Erythroblast (primary cell): ENCODE measurements at regions not wholly inside any gene's neighbourhood (a gene's known extent, or its start where the extent isn't known, plus 50 kb on each side); places are given as distances from the start of the nearest gene placed in this dataset.
"Not testable (repeated sequence)": the region's sequence is repeated elsewhere in the genome, so short reads cannot be mapped to it uniquely, and the experiment has no call there.

ENCODE experiments used
- DNase-seq, 2 experiments: peaks; one replicate each; lab custom pipeline; 2025; lab: John Stamatoyannopoulos, UW
- GATA1 ChIP-seq: IDR thresholded peaks from 2 replicates; pipeline ENCODE4 v1.6.1; 2011; ENCODE audit warnings: low read depth, mild to moderate bottlenecking, control low read depth, low read length, moderate library complexity
- POLR2A ChIP-seq: IDR thresholded peaks from 2 replicates; pipeline ENCODE4 v1.6.1; 2011; ENCODE audit warnings: mild to moderate bottlenecking, low read length

DNA sequence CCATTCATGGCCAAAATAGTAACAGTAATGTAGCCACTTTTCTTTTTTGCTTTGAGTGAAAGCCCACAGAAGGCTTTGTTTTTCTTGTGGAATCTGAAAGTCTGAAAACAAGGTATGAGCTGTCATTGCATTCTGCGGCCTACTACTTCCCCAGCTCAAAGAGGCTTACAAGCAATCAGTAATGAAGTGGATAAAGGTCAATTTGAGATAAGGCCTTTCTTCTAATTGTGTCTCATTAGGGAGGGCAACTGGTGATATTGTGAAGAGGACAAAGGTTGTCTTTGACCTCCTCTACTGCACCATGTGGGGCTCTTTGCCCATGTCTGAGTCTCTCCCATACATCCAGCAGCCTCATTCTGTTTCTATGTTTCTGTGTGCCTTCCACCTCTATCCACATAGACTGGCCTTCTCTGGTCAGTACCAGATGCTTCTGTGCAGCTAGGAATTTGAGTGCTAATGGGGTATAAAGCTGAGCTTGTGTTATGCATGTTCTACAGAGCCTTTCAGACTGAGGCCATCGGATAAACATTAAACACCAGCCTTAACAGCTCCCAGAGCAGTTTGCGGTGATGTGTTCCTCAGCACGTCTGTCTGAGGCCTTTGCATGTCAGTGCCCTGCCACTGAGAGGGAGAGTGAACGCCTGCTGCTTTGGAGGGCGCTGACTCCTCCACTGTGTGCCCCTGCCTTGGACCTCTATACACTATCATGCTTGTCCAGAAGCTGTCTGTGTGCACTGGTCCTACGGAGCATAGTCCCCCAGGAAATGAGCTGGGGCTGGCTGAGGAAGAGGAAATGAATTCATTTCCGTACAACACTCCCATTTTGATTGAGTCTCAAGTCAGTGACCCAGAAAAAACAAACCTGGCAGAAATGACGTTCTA is 80.2 kb downstream of the SH2D1A start:
- TF ChIP-seq POLR2A = no peak
- no peak for TF ChIP-seq GATA1
- no peak for DNase-seq

- TF ChIP-seq POLR2A (no peak), GATA1 (no peak)
- no peak for DNase-seq
Observed at GRCh38 chrX:124433186-124433585, 86.8 kb downstream of the SH2D1A start.

- no peak for DNase-seq
- TF ChIP-seq POLR2A (no peak), GATA1 (no peak)
Observed at GRCh38 chrX:124435616-124436015, 89.3 kb downstream of the SH2D1A start.

GRCh38 chrX:124440695-124441094 is 94.3 kb downstream of the SH2D1A start:
- TF ChIP-seq POLR2A (no peak), GATA1 (no peak)
- no peak for DNase-seq

DNA sequence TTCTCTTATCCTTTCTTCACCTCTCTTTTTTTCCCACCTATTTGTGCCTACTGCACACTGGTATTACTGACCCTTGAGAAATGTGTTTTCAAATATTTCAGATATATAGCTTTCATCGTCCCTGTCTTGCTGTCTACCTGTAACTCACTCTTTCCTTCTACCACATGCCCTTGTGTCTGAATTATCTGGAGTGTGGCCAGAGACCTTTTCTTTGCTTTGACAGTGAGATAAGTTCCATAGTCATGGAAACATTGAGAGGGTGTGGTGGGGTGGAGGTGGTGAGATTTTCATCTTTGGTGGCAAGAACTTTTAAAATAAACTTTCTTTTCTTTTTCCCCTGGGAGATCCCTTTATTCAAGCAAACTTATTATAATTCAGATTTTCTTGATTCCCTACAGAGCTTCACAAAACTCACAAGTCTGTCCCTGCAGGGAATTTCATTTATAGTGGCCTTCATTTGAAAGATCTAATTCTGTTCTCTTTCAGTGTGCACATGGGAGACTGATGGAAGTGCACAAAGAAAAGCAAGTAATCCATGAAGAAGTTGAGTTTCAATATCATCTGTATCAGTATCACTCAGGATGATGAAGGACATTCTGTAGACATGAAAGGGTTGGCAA is 95.7 kb downstream of the SH2D1A start:
- TF ChIP-seq GATA1 = no peak
- no peak for TF ChIP-seq POLR2A
- peak in 1 of 2 experiments; percentile 32 for DNase-seq

GRCh38 chrX:124455966-124456365 is 109.6 kb downstream of the SH2D1A start:
- DNase-seq = no peak
- no peak for TF ChIP-seq POLR2A
- TF ChIP-seq GATA1 = no peak

DNA sequence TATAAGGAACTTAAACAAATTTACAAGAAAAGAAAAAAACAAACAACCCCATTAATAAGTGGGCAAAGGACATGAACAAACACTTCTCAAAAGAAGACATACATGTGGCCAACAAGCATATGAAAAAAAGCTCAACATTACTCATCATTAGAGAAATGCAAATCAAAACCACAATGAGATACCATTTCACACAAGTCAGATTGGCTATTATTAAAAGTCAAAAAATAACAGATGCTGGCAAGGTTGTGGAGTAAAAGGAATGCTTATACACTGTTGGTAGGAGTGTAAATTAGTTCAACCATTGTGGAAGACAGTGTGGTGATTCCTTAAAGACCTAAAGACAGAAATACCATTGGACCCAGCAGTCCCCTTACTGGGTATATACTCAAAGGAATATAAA is 113.5 kb downstream of the SH2D1A start:
- not testable (repeated sequence) for DNase-seq

DNA sequence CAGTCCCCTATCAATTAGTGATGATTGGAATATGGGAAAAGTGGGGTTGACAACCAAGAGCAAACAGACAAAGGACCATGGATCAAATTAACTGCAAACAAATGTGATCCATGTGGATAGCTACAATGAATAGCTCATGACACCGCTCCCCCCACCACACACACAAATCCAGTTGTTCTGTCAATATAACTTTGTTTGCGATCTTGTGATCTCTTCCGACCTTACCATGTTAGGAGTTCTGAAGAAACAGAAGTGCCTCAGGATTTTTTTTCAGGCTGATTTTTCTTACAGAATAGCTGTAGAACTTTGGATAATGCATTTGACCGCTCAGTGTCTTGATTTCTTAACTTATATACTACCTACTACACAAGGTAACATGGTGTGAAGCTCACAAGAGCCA is 116.6 kb downstream of the SH2D1A start:
- no peak for DNase-seq
- no peak for TF ChIP-seq POLR2A
- no peak for TF ChIP-seq GATA1

DNA sequence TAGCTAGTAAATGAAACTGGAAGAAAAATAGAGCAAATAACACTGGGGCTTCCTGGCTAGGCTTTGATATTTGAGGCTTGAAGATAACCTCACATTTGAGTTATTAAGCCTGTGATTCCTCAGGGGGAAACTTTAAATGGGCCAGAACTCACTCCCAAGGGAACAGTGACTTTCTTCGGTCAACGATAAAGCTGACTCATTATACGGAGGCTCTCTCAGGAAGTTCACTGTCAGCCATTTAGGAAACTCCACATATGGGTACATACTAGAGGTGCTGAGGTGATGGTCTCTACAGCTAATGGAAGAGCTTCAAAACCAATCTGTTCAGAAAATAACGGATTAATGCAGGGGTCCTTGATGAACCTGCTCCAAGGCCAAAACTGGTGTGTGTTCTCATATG is 120.8 kb downstream of the SH2D1A start:
- no peak for TF ChIP-seq GATA1
- no peak for TF ChIP-seq POLR2A
- DNase-seq = no peak

DNA sequence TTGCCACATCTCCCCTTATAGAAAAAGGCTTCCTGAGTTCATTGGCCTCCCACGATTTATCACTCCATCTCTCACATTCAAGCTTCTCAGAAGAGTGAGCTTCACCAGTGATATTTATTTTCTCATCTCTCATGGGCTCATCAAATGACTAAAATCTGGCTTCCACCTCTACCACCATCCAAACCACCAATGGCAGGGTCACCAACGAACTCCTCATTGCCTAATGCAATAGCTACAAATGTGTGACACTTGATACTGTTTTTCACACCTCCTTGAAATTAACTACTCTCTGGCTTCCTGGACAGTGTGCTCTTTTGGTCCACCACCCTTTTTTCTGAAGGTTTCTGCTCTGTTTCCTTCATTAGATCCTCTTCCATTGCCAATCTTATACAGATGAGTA is 129.0 kb downstream of the SH2D1A start:
- TF ChIP-seq POLR2A = no peak
- no peak for TF ChIP-seq GATA1
- DNase-seq = no peak

- no peak for DNase-seq
- no peak for TF ChIP-seq GATA1
- no peak for TF ChIP-seq POLR2A
Observed at GRCh38 chrX:124476562-124476961, 130.2 kb downstream of the SH2D1A start.

DNA sequence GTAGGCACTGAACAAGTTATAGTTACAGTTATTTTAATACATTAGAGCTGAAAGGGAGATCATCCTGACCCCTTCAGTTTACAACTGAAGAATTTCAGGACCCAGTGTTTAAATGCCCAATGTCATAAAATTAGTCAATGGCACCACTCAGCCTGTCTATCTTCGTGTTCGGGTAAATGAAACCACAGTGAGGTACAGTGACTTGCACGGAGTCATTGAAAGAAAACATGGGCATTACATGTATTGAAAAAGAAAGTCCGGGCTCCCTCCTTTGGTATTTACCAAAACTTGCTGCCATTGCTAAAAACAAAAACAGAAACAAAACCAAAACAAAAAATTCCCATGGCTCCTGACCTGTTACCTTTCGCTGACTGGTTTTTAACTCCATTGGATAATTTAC is 131.7 kb downstream of the SH2D1A start:
- no peak for TF ChIP-seq POLR2A
- no peak for TF ChIP-seq GATA1
- no peak for DNase-seq

DNA sequence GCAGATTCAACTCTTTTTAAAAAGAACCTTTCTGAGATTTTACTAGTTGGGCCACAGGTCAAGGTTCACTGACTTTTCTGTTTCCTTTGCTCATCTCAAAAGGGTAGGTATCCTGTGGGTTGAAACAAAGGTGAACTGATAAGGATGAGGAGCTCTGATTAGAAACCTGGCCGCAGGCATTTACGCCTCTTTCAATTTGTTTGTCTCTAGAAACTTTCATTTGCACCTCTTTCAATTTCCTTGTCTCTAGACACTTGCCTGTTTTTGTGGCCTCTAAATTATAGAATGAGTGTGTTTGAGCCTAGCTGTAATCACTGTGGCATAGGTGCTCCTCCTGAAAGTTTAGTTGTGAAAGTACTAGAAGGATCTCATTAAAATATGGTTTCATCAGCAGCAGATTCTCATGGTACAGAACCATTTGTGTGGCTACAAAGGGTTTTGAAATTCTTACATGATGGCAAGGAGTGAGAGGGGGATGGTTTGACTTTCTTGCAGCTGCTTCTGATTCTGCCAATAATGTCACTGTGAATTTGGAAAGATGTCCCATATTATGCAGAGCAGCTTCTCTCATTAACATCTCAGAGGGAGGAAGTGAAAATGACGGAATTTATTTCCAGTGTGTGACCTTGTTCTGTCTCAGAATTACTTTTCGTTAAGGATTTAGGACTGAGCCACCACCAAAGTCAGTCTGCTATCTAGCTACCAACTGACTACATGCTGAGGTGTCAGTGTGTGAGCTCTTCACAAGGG is 142.2 kb downstream of the SH2D1A start:
- no peak for TF ChIP-seq POLR2A
- no peak for TF ChIP-seq GATA1
- DNase-seq = no peak

DNA sequence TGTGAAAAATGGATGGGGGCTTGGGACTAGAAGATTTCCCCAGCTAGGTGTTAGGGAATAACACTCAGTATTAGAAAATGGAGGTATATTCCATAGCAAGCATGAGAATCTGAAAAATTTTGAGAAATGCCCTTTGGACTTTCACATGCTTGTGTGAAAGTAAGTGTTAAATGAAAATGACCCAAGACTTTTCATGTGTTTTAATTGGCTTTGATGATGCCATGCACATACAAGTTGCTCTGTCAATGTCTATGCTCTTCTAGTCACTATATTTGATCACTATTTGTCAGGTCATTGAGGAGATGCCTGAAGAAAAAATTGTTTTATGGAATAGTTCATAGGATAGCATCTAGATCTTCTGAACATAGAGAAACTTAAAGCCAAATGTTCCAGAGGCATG is 147.6 kb downstream of the SH2D1A start:
- TF ChIP-seq GATA1 (no peak), POLR2A (no peak)
- DNase-seq = no peak
